GM12891 (cell line): ENCODE measurements at regions not wholly inside any gene's neighbourhood (a gene's known extent, or its start where the extent isn't known, plus 50 kb on each side); places are given as distances from the start of the nearest gene placed in this dataset.

Experiments used
- PAX5 ChIP-seq: IDR thresholded peaks from 2 replicates; pipeline ENCODE4 v1.6.1; 2011; ENCODE audit warnings: low read length, moderate library complexity, mild to moderate bottlenecking; ENCODE audit not compliant: insufficient read depth, severe bottlenecking
- POLR2A ChIP-seq: IDR thresholded peaks from 2 replicates; pipeline ENCODE4 v1.6.1; 2011; ENCODE audit warnings: low read depth, low read length, control low read depth
- POLR2AphosphoS5 ChIP-seq: IDR thresholded peaks from 2 replicates; pipeline ENCODE4 v1.6.1; 2011; ENCODE audit warnings: low read depth, low read length, control low read depth
- POU2F2 ChIP-seq: IDR thresholded peaks from 2 replicates; pipeline ENCODE4 v1.6.1; 2011; ENCODE audit warnings: low read depth, mild to moderate bottlenecking, control low read depth, low read length, moderate library complexity
- SPI1 ChIP-seq: IDR thresholded peaks from 2 replicates; pipeline ENCODE4 v1.6.1; 2011; ENCODE audit warnings: low read depth, low read length, control low read depth
- TAF1 ChIP-seq: IDR thresholded peaks from 2 replicates; pipeline ENCODE4 v1.6.1; 2011; ENCODE audit warnings: low read depth, low read length, control low read depth

GRCh38 chr11:115042002-115042401, 363.7 kb downstream of the NXPE2 start:
- TF ChIP-seq POLR2A (no peak), POLR2AphosphoS5 (no peak), TAF1 (no peak), POU2F2 (no peak), SPI1 (no peak), PAX5 (no peak)
